ENCODE measurements at regions not wholly inside any gene's neighbourhood (a gene's known extent, or its start where the extent isn't known, plus 50 kb on each side); places are given as distances from the start of the nearest gene placed in this dataset.

GRCh38 chr6:125584468-125584939 lies 164.9 kb upstream of the HEY2 start:
- H3K18ac ChIP-seq (ENCODE audit: low read length) = no peak overlapping the region
- no peak overlapping the region for H2BK12ac ChIP-seq (ENCODE audit: low read length)
- peak overlapping the region; percentile 95 for H4K91ac ChIP-seq (ENCODE audit: low read depth, low read length)
- H3K79me2 ChIP-seq (ENCODE audit: control insufficient read depth, insufficient read depth, low read length, poor library complexity) = no peaks in the 10 kb centered on the region
- no peaks in the 10 kb centered on the region for H3K36me3 ChIP-seq (ENCODE audit: control insufficient read depth in 1 of 2, insufficient read depth in 2 of 2, low read length in 2 of 2)
- H2BK5ac ChIP-seq (ENCODE audit: low read depth, low read length, poor library complexity) = no peak overlapping the region
- H3K4ac ChIP-seq (ENCODE audit: low read depth, low read length) = no peak overlapping the region
- DNase-seq = peak; percentile 50 to 54
- no peak overlapping the region for H2AK5ac ChIP-seq (ENCODE audit: low read length)
- whole genome bisulfite sequencing (ENCODE audit: extremely low coverage, insufficient coverage, insufficient read length) = no CpG with 5 or more reads among the region's 9 CpGs
- no peak overlapping the region for H3K4me3 ChIP-seq (ENCODE audit: low read depth, low read length)
- peak overlapping the region; percentile 44 for H2BK120ac ChIP-seq (ENCODE audit: insufficient read depth, low read length, poor library complexity)
- no peak overlapping the region for H3K23ac ChIP-seq (ENCODE audit: low read length)
- H3K79me1 ChIP-seq (ENCODE audit: low read length) = peaks cover 15% of the 10 kb centered on the region
- H3K9me3 ChIP-seq (ENCODE audit: insufficient read depth, low read depth, low read length) = peaks cover 2% of the 10 kb centered on the region
- peak overlapping the region; percentile 64 for H3K14ac ChIP-seq (ENCODE audit: low read length)
- peak overlapping the region; percentile 87 for H3K27ac ChIP-seq (ENCODE audit: low read depth, low read length)
- H3K4me1 ChIP-seq (ENCODE audit: control insufficient read depth in 1 of 2, insufficient read depth in 2 of 2, low read length in 2 of 2) = peaks cover 13 to 15% of the 10 kb centered on the region in 2 experiments
- no peak overlapping the region for H4K12ac ChIP-seq (ENCODE audit: low read depth, low read length)
- peak overlapping the region; percentile 4 for H3K4me2 ChIP-seq (ENCODE audit: low read length)
- H4K8ac ChIP-seq (ENCODE audit: low read depth, low read length) = no peak overlapping the region
- H2AFZ ChIP-seq (ENCODE audit: insufficient read depth, low read length, poor library complexity) = no peak overlapping the region
- no peaks in the 10 kb centered on the region for H3K27me3 ChIP-seq (ENCODE audit: insufficient read depth, low read length)
- H3K9ac ChIP-seq (ENCODE audit: low read length) = no peak overlapping the region

GRCh38 chr6:125585470-125585869 lies 164.0 kb upstream of the HEY2 start:
- peak in 1 of 2 donors; percentile 10 for DNase-seq
- peak overlapping the region; percentile 35 for H3K4ac ChIP-seq (ENCODE audit: low read depth, low read length)
- H2AFZ ChIP-seq (ENCODE audit: insufficient read depth, low read length, poor library complexity) = no peak overlapping the region
- H4K12ac ChIP-seq (ENCODE audit: low read depth, low read length) = no peak overlapping the region
- H3K4me1 ChIP-seq (ENCODE audit: control insufficient read depth in 1 of 2, insufficient read depth in 2 of 2, low read length in 2 of 2) = peaks cover 13 to 15% of the 10 kb centered on the region in 2 experiments
- no peaks in the 10 kb centered on the region for H3K79me2 ChIP-seq (ENCODE audit: control insufficient read depth, insufficient read depth, low read length, poor library complexity)
- H3K18ac ChIP-seq (ENCODE audit: low read length) = peak overlapping the region; percentile 0
- WGBS (ENCODE audit: extremely low coverage, insufficient coverage, insufficient read length) = no CpG with 5 or more reads among the region's 4 CpGs
- peaks cover 2% of the 10 kb centered on the region for H3K9me3 ChIP-seq (ENCODE audit: insufficient read depth, low read depth, low read length)
- H2BK5ac ChIP-seq (ENCODE audit: low read depth, low read length, poor library complexity) = peak overlapping the region; percentile 15
- peak overlapping the region; percentile 6 for H2AK5ac ChIP-seq (ENCODE audit: low read length)
- no peak overlapping the region for H3K4me2 ChIP-seq (ENCODE audit: low read length)
- no peaks in the 10 kb centered on the region for H3K27me3 ChIP-seq (ENCODE audit: insufficient read depth, low read length)
- no peak overlapping the region for H3K23ac ChIP-seq (ENCODE audit: low read length)
- H2BK120ac ChIP-seq (ENCODE audit: insufficient read depth, low read length, poor library complexity) = peak overlapping the region; percentile 5
- H3K9ac ChIP-seq (ENCODE audit: low read length) = peak overlapping the region; percentile 50
- no peaks in the 10 kb centered on the region for H3K36me3 ChIP-seq (ENCODE audit: control insufficient read depth in 1 of 2, insufficient read depth in 2 of 2, low read length in 2 of 2)
- H4K91ac ChIP-seq (ENCODE audit: low read depth, low read length) = peak overlapping the region; percentile 89
- peaks cover 15% of the 10 kb centered on the region for H3K79me1 ChIP-seq (ENCODE audit: low read length)
- peak overlapping the region; percentile 35 for H3K14ac ChIP-seq (ENCODE audit: low read length)
- no peak overlapping the region for H3K4me3 ChIP-seq (ENCODE audit: low read depth, low read length)
- H3K27ac ChIP-seq (ENCODE audit: low read depth, low read length) = no peak overlapping the region
- H2BK12ac ChIP-seq (ENCODE audit: low read length) = peak overlapping the region; percentile 86
- H4K8ac ChIP-seq (ENCODE audit: low read depth, low read length) = peak overlapping the region; percentile 48

- peak overlapping the region; percentile 78 for H2BK120ac ChIP-seq (ENCODE audit: insufficient read depth, low read length, poor library complexity)
- H3K9me3 ChIP-seq (ENCODE audit: insufficient read depth, low read depth, low read length) = peaks cover 2% of the 10 kb centered on the region
- H3K27ac ChIP-seq (ENCODE audit: low read depth, low read length) = peak overlapping the region; percentile 8
- H3K79me2 ChIP-seq (ENCODE audit: control insufficient read depth, insufficient read depth, low read length, poor library complexity) = no peaks in the 10 kb centered on the region
- peak overlapping the region; percentile 16 for H3K14ac ChIP-seq (ENCODE audit: low read length)
- H3K23ac ChIP-seq (ENCODE audit: low read length) = no peak overlapping the region
- peak overlapping the region; percentile 74 for H2BK12ac ChIP-seq (ENCODE audit: low read length)
- no peak overlapping the region for H3K4me2 ChIP-seq (ENCODE audit: low read length)
- no peaks in the 10 kb centered on the region for H3K27me3 ChIP-seq (ENCODE audit: insufficient read depth, low read length)
- peak overlapping the region; percentile 37 for H4K8ac ChIP-seq (ENCODE audit: low read depth, low read length)
- WGBS (ENCODE audit: extremely low coverage, insufficient coverage, insufficient read length) = no CpG with 5 or more reads among the region's 3 CpGs
- H3K4ac ChIP-seq (ENCODE audit: low read depth, low read length) = peak overlapping the region; percentile 22
- H2BK5ac ChIP-seq (ENCODE audit: low read depth, low read length, poor library complexity) = peak overlapping the region; percentile 58
- peak overlapping the region; percentile 35 for H2AK5ac ChIP-seq (ENCODE audit: low read length)
- peaks cover 15% of the 10 kb centered on the region for H3K79me1 ChIP-seq (ENCODE audit: low read length)
- DNase-seq = peak; percentile 35 to 66
- no peak overlapping the region for H2AFZ ChIP-seq (ENCODE audit: insufficient read depth, low read length, poor library complexity)
- peak overlapping the region; percentile 67 for H4K91ac ChIP-seq (ENCODE audit: low read depth, low read length)
- H3K36me3 ChIP-seq (ENCODE audit: control insufficient read depth in 1 of 2, insufficient read depth in 2 of 2, low read length in 2 of 2) = no peaks in the 10 kb centered on the region
- peaks cover 13 to 15% of the 10 kb centered on the region in 2 experiments for H3K4me1 ChIP-seq (ENCODE audit: control insufficient read depth in 1 of 2, insufficient read depth in 2 of 2, low read length in 2 of 2)
- H3K9ac ChIP-seq (ENCODE audit: low read length) = no peak overlapping the region
- no peak overlapping the region for H3K4me3 ChIP-seq (ENCODE audit: low read depth, low read length)
- no peak overlapping the region for H4K12ac ChIP-seq (ENCODE audit: low read depth, low read length)
- no peak overlapping the region for H3K18ac ChIP-seq (ENCODE audit: low read length)
Observed at GRCh38 chr6:125586074-125586473, 163.4 kb upstream of the HEY2 start.

GRCh38 chr6:125586605-125587004 lies 162.8 kb upstream of the HEY2 start:
- no CpG with 5 or more reads among the region's 1 CpG for WGBS (ENCODE audit: extremely low coverage, insufficient coverage, insufficient read length)
- peak overlapping the region; percentile 52 for H2BK120ac ChIP-seq (ENCODE audit: insufficient read depth, low read length, poor library complexity)
- H2BK12ac ChIP-seq (ENCODE audit: low read length) = peak overlapping the region; percentile 98

More at GRCh38 chr6:125586605-125587004, 162.8 kb upstream of the HEY2 start:
- peaks cover 2% of the 10 kb centered on the region for H3K9me3 ChIP-seq (ENCODE audit: insufficient read depth, low read depth, low read length)
- peak overlapping the region; percentile 80 for H4K91ac ChIP-seq (ENCODE audit: low read depth, low read length)
- DNase-seq = no peak
- H3K79me1 ChIP-seq (ENCODE audit: low read length) = peaks cover 13% of the 10 kb centered on the region
- H3K23ac ChIP-seq (ENCODE audit: low read length) = no peak overlapping the region
- H3K79me2 ChIP-seq (ENCODE audit: control insufficient read depth, insufficient read depth, low read length, poor library complexity) = no peaks in the 10 kb centered on the region
- H3K4ac ChIP-seq (ENCODE audit: low read depth, low read length) = no peak overlapping the region
- H2AFZ ChIP-seq (ENCODE audit: insufficient read depth, low read length, poor library complexity) = no peak overlapping the region
- H3K27ac ChIP-seq (ENCODE audit: low read depth, low read length) = no peak overlapping the region
- H3K14ac ChIP-seq (ENCODE audit: low read length) = no peak overlapping the region
- H3K9ac ChIP-seq (ENCODE audit: low read length) = no peak overlapping the region
- H3K27me3 ChIP-seq (ENCODE audit: insufficient read depth, low read length) = no peaks in the 10 kb centered on the region
- no peak overlapping the region for H3K4me2 ChIP-seq (ENCODE audit: low read length)
- no peak overlapping the region for H3K4me3 ChIP-seq (ENCODE audit: low read depth, low read length)
- no peaks in the 10 kb centered on the region for H3K36me3 ChIP-seq (ENCODE audit: control insufficient read depth in 1 of 2, insufficient read depth in 2 of 2, low read length in 2 of 2)
- H3K4me1 ChIP-seq (ENCODE audit: control insufficient read depth in 1 of 2, insufficient read depth in 2 of 2, low read length in 2 of 2) = peaks cover 12 to 13% of the 10 kb centered on the region in 2 experiments
- no peak overlapping the region for H3K18ac ChIP-seq (ENCODE audit: low read length)
- no peak overlapping the region for H2AK5ac ChIP-seq (ENCODE audit: low read length)
- H4K8ac ChIP-seq (ENCODE audit: low read depth, low read length) = peak overlapping the region; percentile 32
- no peak overlapping the region for H4K12ac ChIP-seq (ENCODE audit: low read depth, low read length)
- peak overlapping the region; percentile 55 for H2BK5ac ChIP-seq (ENCODE audit: low read depth, low read length, poor library complexity)

All from trophoblast cell (in vitro differentiated cells and primary cell).